ENCODE measurements at regions not wholly inside any gene's neighbourhood (a gene's known extent, or its start where the extent isn't known, plus 50 kb on each side); places are given as distances from the start of the nearest gene placed in this dataset.

DNA sequence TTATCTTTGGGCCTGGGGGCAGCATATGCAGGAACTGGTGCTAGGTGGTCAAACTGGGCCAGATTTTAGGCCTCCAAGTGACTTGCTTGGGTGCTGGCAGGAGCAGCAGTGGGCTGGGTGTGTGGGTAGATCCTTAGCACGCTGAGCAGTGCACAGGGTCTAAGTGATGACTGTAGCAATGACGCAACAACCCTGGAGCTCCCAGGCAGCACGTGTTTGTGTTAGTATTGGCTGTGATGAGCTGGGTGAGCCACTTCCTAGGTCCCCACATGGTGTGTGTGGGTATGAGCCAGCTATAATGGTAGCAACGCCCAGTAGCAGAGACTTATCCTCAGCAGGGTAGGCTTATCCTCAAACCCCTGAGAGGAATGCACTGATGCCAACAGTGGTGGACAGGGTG is 570.6 kb upstream of the ROBO1 start:
- TF ChIP-seq, protein P1, sequence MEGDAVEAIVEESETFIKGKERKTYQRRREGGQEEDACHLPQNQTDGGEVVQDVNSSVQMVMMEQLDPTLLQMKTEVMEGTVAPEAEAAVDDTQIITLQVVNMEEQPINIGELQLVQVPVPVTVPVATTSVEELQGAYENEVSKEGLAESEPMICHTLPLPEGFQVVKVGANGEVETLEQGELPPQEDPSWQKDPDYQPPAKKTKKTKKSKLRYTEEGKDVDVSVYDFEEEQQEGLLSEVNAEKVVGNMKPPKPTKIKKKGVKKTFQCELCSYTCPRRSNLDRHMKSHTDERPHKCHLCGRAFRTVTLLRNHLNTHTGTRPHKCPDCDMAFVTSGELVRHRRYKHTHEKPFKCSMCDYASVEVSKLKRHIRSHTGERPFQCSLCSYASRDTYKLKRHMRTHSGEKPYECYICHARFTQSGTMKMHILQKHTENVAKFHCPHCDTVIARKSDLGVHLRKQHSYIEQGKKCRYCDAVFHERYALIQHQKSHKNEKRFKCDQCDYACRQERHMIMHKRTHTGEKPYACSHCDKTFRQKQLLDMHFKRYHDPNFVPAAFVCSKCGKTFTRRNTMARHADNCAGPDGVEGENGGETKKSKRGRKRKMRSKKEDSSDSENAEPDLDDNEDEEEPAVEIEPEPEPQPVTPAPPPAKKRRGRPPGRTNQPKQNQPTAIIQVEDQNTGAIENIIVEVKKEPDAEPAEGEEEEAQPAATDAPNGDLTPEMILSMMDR (IDR thresholded peaks at IDR 0.05): no peak
- no peak for TF ChIP-seq POLR2AphosphoS5 (IDR thresholded peaks at IDR 0.05; ENCODE audit: low read depth, low read length)
- TF ChIP-seq REST (IDR thresholded peaks at IDR 0.05; ENCODE audit: insufficient read depth in 1 of 2, low read depth in 2 of 2, low read length in 1 of 2): no peak
- no peak for TF ChIP-seq TCF7L2 (IDR thresholded peaks at IDR 0.05; ENCODE audit: low read depth, low read length)
- no peak for TF ChIP-seq SIN3A (IDR thresholded peaks at IDR 0.05; ENCODE audit: borderline replicate concordance, insufficient read depth, low read depth, low read length)

All from Panc1 (cell line).